Hepatic stellate cell (primary cell): ENCODE measurements at regions not wholly inside any gene's neighbourhood (a gene's known extent, or its start where the extent isn't known, plus 50 kb on each side); places are given as distances from the start of the nearest gene placed in this dataset.

Source experiments
- DNase-seq: peaks from one replicate; pipeline ENCODE4 v3.0.0; 2011; ENCODE audit warnings: low spot score

- DNase-seq = no peak
These were observed 313.4 kb downstream of the LPIN1 start for GRCh38 chr2:12059616-12060441.

GRCh38 chr2:12060886-12061285, 314.5 kb downstream of the LPIN1 start:
- no peak for DNase-seq

GRCh38 chr2:12061286-12062052, 315.0 kb downstream of the LPIN1 start:
- DNase-seq = no peak

- no peak for DNase-seq
These were observed 315.6 kb downstream of the LPIN1 start for GRCh38 chr2:12062053-12062395.

GRCh38 chr2:12063210-12063609, 316.8 kb downstream of the LPIN1 start:
- no peak for DNase-seq

GRCh38 chr2:12064153-12064552, 317.7 kb downstream of the LPIN1 start:
- DNase-seq = no peak

- DNase-seq = no peak
These were observed 319.7 kb downstream of the LPIN1 start for GRCh38 chr2:12066116-12066515.

- DNase-seq = no peak
These were observed 320.6 kb downstream of the LPIN1 start for GRCh38 chr2:12066986-12067385.

- DNase-seq = no peak
These were observed 322.5 kb downstream of the LPIN1 start for GRCh38 chr2:12068796-12069538.

- no peak for DNase-seq
These were observed 323.7 kb downstream of the LPIN1 start for GRCh38 chr2:12070153-12070552.

GRCh38 chr2:12070581-12070980, 324.1 kb downstream of the LPIN1 start:
- no peak for DNase-seq

- no peak for DNase-seq
These were observed 324.9 kb downstream of the LPIN1 start for GRCh38 chr2:12071318-12071717.

GRCh38 chr2:12073217-12073852, 326.9 kb downstream of the LPIN1 start:
- DNase-seq = no peak

- no peak for DNase-seq
These were observed 327.9 kb downstream of the LPIN1 start for GRCh38 chr2:12074126-12074844.

GRCh38 chr2:12074845-12075217, 328.4 kb downstream of the LPIN1 start:
- no peak for DNase-seq

- no peak for DNase-seq
These were observed 329.2 kb downstream of the LPIN1 start for GRCh38 chr2:12075603-12076002.

GRCh38 chr2:12076810-12077209, 330.4 kb downstream of the LPIN1 start:
- DNase-seq = no peak

- no peak for DNase-seq
These were observed 333.9 kb downstream of the LPIN1 start for GRCh38 chr2:12080360-12080759.

- DNase-seq = no peak
These were observed 335.2 kb downstream of the LPIN1 start for GRCh38 chr2:12081481-12082210.

- DNase-seq = no peak
These were observed 336.7 kb downstream of the LPIN1 start for GRCh38 chr2:12083081-12083581.
